B cell (primary cell): ENCODE measurements at regions not wholly inside any gene's neighbourhood (a gene's known extent, or its start where the extent isn't known, plus 50 kb on each side); places are given as distances from the start of the nearest gene placed in this dataset.

Experiments used
- ATAC-seq: fragments of 200-7000 bp; cut with Tn5 transposase; one replicate; pipeline ENCODE4 v1.10.0; 2021; ENCODE audit warnings: low read depth, mild to moderate bottlenecking, moderate number of reproducible peaks, moderate library complexity
- CTCF ChIA-PET: fragments of 350-600 bp; sonication (Branson Sonifier 250); formaldehyde crosslinking; loops from one replicate; lab custom pipeline; 2021; ENCODE audit warnings: antibody characterized with exemption, inconsistent platforms; lab: Charles Lee
- POLR2A ChIA-PET: fragments of 350-600 bp; sonication (Branson Sonifier 250); formaldehyde crosslinking; loops from one replicate; lab custom pipeline; 2021; ENCODE audit warnings: antibody characterized with exemption; lab: Charles Lee
- DNase-seq: peaks from one replicate; pipeline ENCODE4 v3.0.0; 2013
- H2AFZ ChIP-seq: 2 replicates; pipeline ENCODE4 v1.6.1; 2012; ENCODE audit warnings: mild to moderate bottlenecking, low read depth, low read length; ENCODE audit not compliant: insufficient read depth, poor library complexity, severe bottlenecking
- H3K27ac ChIP-seq, 2 donors: 1 replicate in 1 of 2; 2 replicates in 1 of 2; pipeline ENCODE4 v1.5.1; 2012 to 2013; ENCODE audit warnings: low read length in 2 of 2, mild to moderate bottlenecking in 2 of 2, moderate library complexity in 1 of 2
- H3K27me3 ChIP-seq, 4 experiments: fragments of 200-600 bp in 1 of 4; sonication (generic) in 1 of 4; replicated peaks in 1 of 4; 1 replicate in 2 of 4; 2 replicates in 2 of 4; pipeline versions ENCODE4 v1.6.1 to v1.7.0; 2013 to 2016; ENCODE audit warnings: low read length in 3 of 4, mild to moderate bottlenecking in 2 of 4, mixed read lengths in 1 of 4, moderate library complexity in 1 of 4; ENCODE audit not compliant: insufficient read depth in 4 of 4, control insufficient read depth in 3 of 4; ENCODE audit errors: control extremely low read depth in 1 of 4
- H3K36me3 ChIP-seq, 2 experiments: replicated peaks in 1 of 2; 1 replicate in 1 of 2; 2 replicates in 1 of 2; pipeline versions ENCODE4 v1.6.1 to v1.7.1; 2013; ENCODE audit warnings: low read length in 1 of 2; ENCODE audit not compliant: insufficient read depth in 2 of 2, control insufficient read depth in 1 of 2; ENCODE audit errors: control extremely low read depth in 1 of 2, extremely low read depth in 1 of 2
- H3K4me1 ChIP-seq, 2 donors: fragments of 200-600 bp in 1 of 2; sonication (generic) in 1 of 2; 1 replicate in 1 of 2; 2 replicates in 1 of 2; pipeline versions ENCODE4 v1.5.1 to v1.6.1; 2013 to 2017; ENCODE audit warnings: low read length in 2 of 2; ENCODE audit not compliant: control insufficient read depth in 2 of 2, insufficient read depth in 2 of 2
- H3K4me2 ChIP-seq: replicated peaks from 2 replicates; pipeline ENCODE3; 2012; ENCODE audit warnings: mild to moderate bottlenecking, low read depth, low read length; ENCODE audit not compliant: poor library complexity, severe bottlenecking
- H3K4me3 ChIP-seq, 5 experiments: fragments of 200-600 bp in 1 of 5; sonication (generic) in 1 of 5; 1 replicate in 3 of 5; 2 replicates in 2 of 5; pipeline versions ENCODE4 v1.5.1 to v1.7.0; 2011 to 2016; ENCODE audit warnings: low read length in 4 of 5, mild to moderate bottlenecking in 4 of 5, low read depth in 2 of 5, control low read depth in 1 of 5, moderate library complexity in 1 of 5; ENCODE audit not compliant: insufficient read depth in 1 of 5; ENCODE audit errors: control extremely low read depth in 1 of 5, extremely low read depth in 1 of 5
- H3K79me2 ChIP-seq: fragments of 200-600 bp; sonication (generic); one replicate; pipeline ENCODE4 v1.6.0; 2016; ENCODE audit warnings: low read length; ENCODE audit not compliant: control insufficient read depth, insufficient read depth
- H3K9ac ChIP-seq: fragments of 200-600 bp; sonication (generic); 2 replicates; pipeline ENCODE4 v1.6.1; 2017; ENCODE audit warnings: mild to moderate bottlenecking, low read length, moderate library complexity
- H3K9me3 ChIP-seq, 3 donors: one replicate each; pipeline versions ENCODE4 v1.6.1 to v1.7.1; 2013; ENCODE audit warnings: low read length in 2 of 3; ENCODE audit not compliant: control insufficient read depth in 2 of 3, insufficient read depth in 1 of 3; ENCODE audit errors: control extremely low read depth in 1 of 3
- H4K20me1 ChIP-seq: 2 replicates; pipeline ENCODE4 v1.6.0; 2012; ENCODE audit warnings: mild to moderate bottlenecking, low read length; ENCODE audit not compliant: insufficient read depth, control insufficient read depth, poor library complexity, severe bottlenecking
- H3K27ac Mint-ChIP-seq: one replicate; pipeline ENCODE4 v1.8.0; 2021; ENCODE audit warnings: mixed read lengths
- H3K27me3 Mint-ChIP-seq: one replicate; pipeline ENCODE4 v1.8.0; 2021; ENCODE audit warnings: mixed read lengths
- H3K4me1 Mint-ChIP-seq: one replicate; pipeline ENCODE4 v1.8.0; 2021; ENCODE audit warnings: mixed read lengths
- H3K4me3 Mint-ChIP-seq: one replicate; pipeline ENCODE4 v1.8.0; 2021; ENCODE audit warnings: mixed read lengths
- H3K9me3 Mint-ChIP-seq: one replicate; pipeline ENCODE4 v1.8.0; 2022; ENCODE audit warnings: mixed read lengths; ENCODE audit not compliant: insufficient read depth
- CTCF ChIP-seq: fragments of 200-600 bp; IDR thresholded peaks from one replicate; pipeline ENCODE4 v1.8.0; 2022; ENCODE audit warnings: antibody characterized with exemption, mild to moderate bottlenecking
- EZH2 ChIP-seq: IDR thresholded peaks from 2 replicates; pipeline ENCODE4 v1.6.1; 2012; ENCODE audit warnings: borderline replicate concordance, low read depth, mild to moderate bottlenecking, moderate library complexity, low read length; ENCODE audit not compliant: insufficient read depth, poor library complexity, severe bottlenecking
- WGBS: methylation state at CpG from one replicate; pipeline ENCODE4 v1.1.5; 2013; ENCODE audit warnings: missing lambda C conversion rate; ENCODE audit not compliant: insufficient coverage; 5-methylcytosine and 5-hydroxymethylcytosine counted together
- intact Hi-C: fragments of 100-400 bp; cut with micrococcal nuclease; formaldehyde crosslinking; loops from one replicate; pipeline ENCODE4 v1.10.0; 2022

- TF ChIP-seq CTCF (no peak), EZH2 (no peak)
- no peaks in the 10 kb centered on the region for H3K27me3 ChIP-seq
- no peak for ATAC-seq
- POLR2A ChIA-PET: no interaction called here
- Mint-ChIP-seq H3K27me3 (no peaks in the 10 kb centered on the region), H3K9me3 (no peaks in the 10 kb centered on the region), H3K27ac (no peak overlapping the region), H3K4me3 (no peak overlapping the region), H3K4me1 (no peaks in the 10 kb centered on the region)
- intact Hi-C loops: no loop called here
- CTCF ChIA-PET: no interaction called here
- H4K20me1 ChIP-seq: no peaks in the 10 kb centered on the region
- WGBS: no CpG with 5 or more reads among the region's 2 CpGs
- H2AFZ ChIP-seq: no peak overlapping the region
- no peaks in the 10 kb centered on the region for H3K9me3 ChIP-seq
- no peak overlapping the region for H3K4me3 ChIP-seq
- no peaks in the 10 kb centered on the region for H3K4me1 ChIP-seq
- no peak for DNase-seq
- H3K9ac ChIP-seq: no peak overlapping the region
- H3K4me2 ChIP-seq: no peak overlapping the region
- no peak overlapping the region for H3K27ac ChIP-seq
- no peaks in the 10 kb centered on the region for H3K79me2 ChIP-seq
- H3K36me3 ChIP-seq: no peaks in the 10 kb centered on the region
These were observed 750.2 kb downstream of the CCDC85A start for GRCh38 chr2:56933976-56934375.

- WGBS: no CpG with 5 or more reads among the region's 1 CpG
- H4K20me1 ChIP-seq: no peaks in the 10 kb centered on the region
- no peak overlapping the region for H2AFZ ChIP-seq
- H3K4me1 Mint-ChIP-seq: no peaks in the 10 kb centered on the region
- ChIA-PET POLR2A (no interaction called here), CTCF (no interaction called here)
- H3K27ac Mint-ChIP-seq: no peak overlapping the region
- no peak overlapping the region for H3K4me2 ChIP-seq
- no peak for DNase-seq
- no peak overlapping the region for H3K4me3 ChIP-seq
- intact Hi-C loops: no loop called here
- no peaks in the 10 kb centered on the region for H3K9me3 Mint-ChIP-seq
- ATAC-seq: no peak
- H3K4me3 Mint-ChIP-seq: no peak overlapping the region
- no peaks in the 10 kb centered on the region for H3K27me3 Mint-ChIP-seq
- TF ChIP-seq EZH2: no peak
- TF ChIP-seq CTCF: no peak
- H3K9me3 ChIP-seq: no peaks in the 10 kb centered on the region
- H3K9ac ChIP-seq: no peak overlapping the region
- no peaks in the 10 kb centered on the region for H3K36me3 ChIP-seq
- no peaks in the 10 kb centered on the region for H3K27me3 ChIP-seq
- no peaks in the 10 kb centered on the region for H3K79me2 ChIP-seq
- no peaks in the 10 kb centered on the region for H3K4me1 ChIP-seq
- no peak overlapping the region for H3K27ac ChIP-seq
These were observed 751.1 kb downstream of the CCDC85A start for GRCh38 chr2:56934866-56935265.
